ENCODE measurements at regions not wholly inside any gene's neighbourhood (a gene's known extent, or its start where the extent isn't known, plus 50 kb on each side); places are given as distances from the start of the nearest gene placed in this dataset.

GRCh38 chr11:43545610-43546009, 134.9 kb upstream of the HSD17B12 start:
- Mint-ChIP-seq H3K36me3 (ENCODE audit: low read depth) (no peaks in the 10 kb centered on the region), H3K4me3 (no peak overlapping the region), H3K9me3 (no peaks in the 10 kb centered on the region), H3K4me1 (ENCODE audit: low read depth) (no peaks in the 10 kb centered on the region), H3K27ac (no peak overlapping the region), H3K27me3 (peaks cover 82% of the 10 kb centered on the region)
- H3K27me3 ChIP-seq (ENCODE audit: control insufficient read depth in 1 of 2, insufficient read depth in 2 of 2, low read length in 2 of 2), result peaks cover 30 to 37% of the 10 kb centered on the region in 2 experiments
- intact Hi-C loops (cut with DNase I, micrococcal nuclease), result no loop called here
- CTCF ChIA-PET, result no interaction called here
- H3K36me3 ChIP-seq (ENCODE audit: insufficient read depth, low read length), result no peaks in the 10 kb centered on the region
- ATAC-seq (ENCODE audit: poor library complexity), result no peak
- H3K27ac ChIP-seq (ENCODE audit: low read depth in 1 of 2, low read length in 2 of 2), result no peak overlapping the region
- H3K9me3 ChIP-seq (ENCODE audit: control insufficient read depth in 1 of 2, insufficient read depth in 1 of 2, low read length in 2 of 2), result peaks cover 0 to 13% of the 10 kb centered on the region in 2 experiments
- TF ChIP-seq, protein P1, sequence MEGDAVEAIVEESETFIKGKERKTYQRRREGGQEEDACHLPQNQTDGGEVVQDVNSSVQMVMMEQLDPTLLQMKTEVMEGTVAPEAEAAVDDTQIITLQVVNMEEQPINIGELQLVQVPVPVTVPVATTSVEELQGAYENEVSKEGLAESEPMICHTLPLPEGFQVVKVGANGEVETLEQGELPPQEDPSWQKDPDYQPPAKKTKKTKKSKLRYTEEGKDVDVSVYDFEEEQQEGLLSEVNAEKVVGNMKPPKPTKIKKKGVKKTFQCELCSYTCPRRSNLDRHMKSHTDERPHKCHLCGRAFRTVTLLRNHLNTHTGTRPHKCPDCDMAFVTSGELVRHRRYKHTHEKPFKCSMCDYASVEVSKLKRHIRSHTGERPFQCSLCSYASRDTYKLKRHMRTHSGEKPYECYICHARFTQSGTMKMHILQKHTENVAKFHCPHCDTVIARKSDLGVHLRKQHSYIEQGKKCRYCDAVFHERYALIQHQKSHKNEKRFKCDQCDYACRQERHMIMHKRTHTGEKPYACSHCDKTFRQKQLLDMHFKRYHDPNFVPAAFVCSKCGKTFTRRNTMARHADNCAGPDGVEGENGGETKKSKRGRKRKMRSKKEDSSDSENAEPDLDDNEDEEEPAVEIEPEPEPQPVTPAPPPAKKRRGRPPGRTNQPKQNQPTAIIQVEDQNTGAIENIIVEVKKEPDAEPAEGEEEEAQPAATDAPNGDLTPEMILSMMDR (IDR thresholded peaks at IDR 0.05), result no peak
- DNase-seq, result no peak
- POLR2A ChIA-PET, result no interaction called here
- H3K4me1 ChIP-seq (ENCODE audit: insufficient read depth, low read length), result peaks cover 10% of the 10 kb centered on the region
- no peak overlapping the region for H3K4me3 ChIP-seq (ENCODE audit: low read length)

- ATAC-seq (ENCODE audit: poor library complexity) (no peak), DNase-seq (no peak)
- H3K36me3 ChIP-seq (ENCODE audit: insufficient read depth, low read length), result no peaks in the 10 kb centered on the region
- Mint-ChIP-seq H3K9me3 (no peaks in the 10 kb centered on the region), H3K27me3 (peaks cover 85% of the 10 kb centered on the region), H3K4me3 (peak overlapping the region; percentile 11), H3K36me3 (ENCODE audit: low read depth) (no peaks in the 10 kb centered on the region), H3K27ac (no peak overlapping the region), H3K4me1 (ENCODE audit: low read depth) (no peaks in the 10 kb centered on the region)
- H3K27ac ChIP-seq (ENCODE audit: low read depth in 1 of 2, low read length in 2 of 2), result no peak overlapping the region
- CTCF ChIA-PET, result no interaction called here
- POLR2A ChIA-PET, result no interaction called here
- peaks cover 0 to 13% of the 10 kb centered on the region in 2 experiments for H3K9me3 ChIP-seq (ENCODE audit: control insufficient read depth in 1 of 2, insufficient read depth in 1 of 2, low read length in 2 of 2)
- H3K4me1 ChIP-seq (ENCODE audit: insufficient read depth, low read length), result peaks cover 10% of the 10 kb centered on the region
- H3K4me3 ChIP-seq (ENCODE audit: low read length), result no peak overlapping the region
- TF ChIP-seq, protein P1 (IDR thresholded peaks at IDR 0.05), result no peak
- H3K27me3 ChIP-seq (ENCODE audit: control insufficient read depth in 1 of 2, insufficient read depth in 2 of 2, low read length in 2 of 2), result peaks cover 30 to 38% of the 10 kb centered on the region in 2 experiments
- intact Hi-C loops (cut with DNase I, micrococcal nuclease), result no loop called here
Observed at GRCh38 chr11:43546561-43547429, 133.7 kb upstream of the HSD17B12 start.

DNA sequence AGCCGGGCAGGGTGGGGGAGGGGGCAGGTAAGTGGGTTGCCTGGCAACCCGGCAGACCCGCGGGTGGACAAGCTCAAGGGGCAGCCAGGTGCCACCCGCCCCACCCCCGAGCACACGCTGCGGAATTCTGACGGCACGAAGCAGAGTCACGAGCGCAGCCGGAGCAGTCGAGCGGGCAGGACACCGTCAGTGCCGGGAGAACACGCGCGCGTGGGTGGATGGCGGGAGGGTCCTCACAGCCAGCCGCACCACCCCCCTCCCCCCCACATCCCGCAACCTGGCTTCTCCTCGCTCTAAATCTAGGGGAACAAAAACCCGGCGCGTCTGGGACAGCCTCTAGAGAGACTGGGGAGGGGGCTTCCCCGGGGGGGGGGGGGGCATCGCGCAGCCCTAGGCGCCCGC, 133.1 kb upstream of the HSD17B12 start:
- ATAC-seq (ENCODE audit: poor library complexity) (no peak), DNase-seq (no peak)
- Mint-ChIP-seq H3K27me3 (peaks cover 83% of the 10 kb centered on the region), H3K4me3 (no peak overlapping the region), H3K4me1 (ENCODE audit: low read depth) (no peaks in the 10 kb centered on the region), H3K9me3 (no peaks in the 10 kb centered on the region), H3K27ac (no peak overlapping the region), H3K36me3 (ENCODE audit: low read depth) (no peaks in the 10 kb centered on the region)
- TF ChIP-seq, protein P1 (IDR thresholded peaks at IDR 0.05), result no peak
- H3K9me3 ChIP-seq (ENCODE audit: control insufficient read depth in 1 of 2, insufficient read depth in 1 of 2, low read length in 2 of 2), result peaks cover 0 to 13% of the 10 kb centered on the region in 2 experiments
- peaks cover 30 to 38% of the 10 kb centered on the region in 2 experiments for H3K27me3 ChIP-seq (ENCODE audit: control insufficient read depth in 1 of 2, insufficient read depth in 2 of 2, low read length in 2 of 2)
- no peaks in the 10 kb centered on the region for H3K36me3 ChIP-seq (ENCODE audit: insufficient read depth, low read length)
- H3K4me3 ChIP-seq (ENCODE audit: low read length), result no peak overlapping the region
- H3K4me1 ChIP-seq (ENCODE audit: insufficient read depth, low read length), result peaks cover 10% of the 10 kb centered on the region
- intact Hi-C loops (cut with DNase I, micrococcal nuclease), result no loop called here
- no peak overlapping the region for H3K27ac ChIP-seq (ENCODE audit: low read depth in 1 of 2, low read length in 2 of 2)
- POLR2A ChIA-PET, result no interaction called here
- CTCF ChIA-PET, result no interaction called here
